ENCODE measurements at regions not wholly inside any gene's neighbourhood (a gene's known extent, or its start where the extent isn't known, plus 50 kb on each side); places are given as distances from the start of the nearest gene placed in this dataset.

GRCh38 chr2:58501371-58502160 is 260.4 kb upstream of the FANCL start:
- H3K4me1 ChIP-seq (ENCODE audit: low read depth): no peaks in the 10 kb centered on the region
- no peaks in the 10 kb centered on the region for H3K36me3 ChIP-seq
- H3K4me3 ChIP-seq: no peak overlapping the region
- H3K27ac ChIP-seq: no peak overlapping the region
- H3K27me3 ChIP-seq: no peaks in the 10 kb centered on the region
- no peak for DNase-seq (ENCODE audit: low read depth in 1 of 2, low spot score in 1 of 2)
- TF ChIP-seq CTCF (IDR thresholded peaks at IDR 0.05; ENCODE audit: low read depth, low read length): no peak
- no peaks in the 10 kb centered on the region for H3K9me3 ChIP-seq (ENCODE audit: low read depth)

GRCh38 chr2:58497168-58497567 is 256.0 kb upstream of the FANCL start:
- H3K4me3 ChIP-seq: no peak overlapping the region
- no peak overlapping the region for H3K27ac ChIP-seq
- no peaks in the 10 kb centered on the region for H3K36me3 ChIP-seq
- no peaks in the 10 kb centered on the region for H3K27me3 ChIP-seq
- DNase-seq (ENCODE audit: low read depth in 1 of 2, low spot score in 1 of 2): no peak
- no peaks in the 10 kb centered on the region for H3K4me1 ChIP-seq (ENCODE audit: low read depth)
- no peaks in the 10 kb centered on the region for H3K9me3 ChIP-seq (ENCODE audit: low read depth)
- TF ChIP-seq CTCF (IDR thresholded peaks at IDR 0.05; ENCODE audit: low read depth, low read length): no peak

- TF ChIP-seq CTCF (IDR thresholded peaks at IDR 0.05; ENCODE audit: low read depth, low read length): no peak
- Histone ChIP-seq H3K4me3 (no peak overlapping the region), H3K27me3 (no peaks in the 10 kb centered on the region), H3K36me3 (no peaks in the 10 kb centered on the region), H3K9me3 (ENCODE audit: low read depth) (no peaks in the 10 kb centered on the region), H3K4me1 (ENCODE audit: low read depth) (no peaks in the 10 kb centered on the region), H3K27ac (no peak overlapping the region)
- no peak for DNase-seq (ENCODE audit: low read depth in 1 of 2, low spot score in 1 of 2)
Measured at GRCh38 chr2:58495806-58496205, 254.7 kb upstream of the FANCL start.

- Histone ChIP-seq H3K36me3 (no peaks in the 10 kb centered on the region), H3K4me1 (ENCODE audit: low read depth) (no peaks in the 10 kb centered on the region), H3K9me3 (ENCODE audit: low read depth) (no peaks in the 10 kb centered on the region), H3K27me3 (no peaks in the 10 kb centered on the region), H3K4me3 (no peak overlapping the region), H3K27ac (no peak overlapping the region)
- TF ChIP-seq CTCF (IDR thresholded peaks at IDR 0.05; ENCODE audit: low read depth, low read length): no peak
- DNase-seq (ENCODE audit: low read depth in 1 of 2, low spot score in 1 of 2): no peak
Measured at GRCh38 chr2:58494071-58494501, 253.0 kb upstream of the FANCL start.

GRCh38 chr2:58484629-58485028 is 243.5 kb upstream of the FANCL start:
- Histone ChIP-seq H3K27ac (no peak overlapping the region), H3K4me3 (no peak overlapping the region), H3K4me1 (ENCODE audit: low read depth) (no peaks in the 10 kb centered on the region)

More at GRCh38 chr2:58484629-58485028, 243.5 kb upstream of the FANCL start:
- Histone ChIP-seq H3K9me3 (ENCODE audit: low read depth) (no peaks in the 10 kb centered on the region), H3K36me3 (no peaks in the 10 kb centered on the region), H3K27me3 (no peaks in the 10 kb centered on the region)
- TF ChIP-seq CTCF (IDR thresholded peaks at IDR 0.05; ENCODE audit: low read depth, low read length): no peak
- DNase-seq (ENCODE audit: low read depth in 1 of 2, low spot score in 1 of 2): no peak
